GM12878 (cell line): ENCODE measurements at regions not wholly inside any gene's neighbourhood (a gene's known extent, or its start where the extent isn't known, plus 50 kb on each side); places are given as distances from the start of the nearest gene placed in this dataset.

Experiments used
- CHD1 ChIP-seq: IDR thresholded peaks from 2 replicates; pipeline ENCODE4 v1.6.1; 2012; ENCODE audit warnings: low read depth, low read length, improper control_type of control experiment
- CREB1 ChIP-seq: IDR thresholded peaks from 2 replicates; pipeline ENCODE4 v1.6.1; 2012; ENCODE audit warnings: low read depth, mild to moderate bottlenecking, inconsistent platforms
- EZH2 ChIP-seq: IDR thresholded peaks from 2 replicates; pipeline ENCODE4 v1.6.1; 2012; ENCODE audit warnings: low read depth, mild to moderate bottlenecking, control low read depth, inconsistent platforms, low read length, borderline replicate concordance; ENCODE audit not compliant: control insufficient read depth
- HDAC2 ChIP-seq: fragments of 200-600 bp; sonication (generic); IDR thresholded peaks from 2 replicates; pipeline ENCODE4 v1.6.1; 2017
- JUNB ChIP-seq: IDR thresholded peaks from 2 replicates; pipeline ENCODE4 v1.6.1; 2016; ENCODE audit warnings: antibody characterized with exemption, mild to moderate bottlenecking
- NR2F1 ChIP-seq: fragments of 450-650 bp; conservative IDR thresholded peaks from 2 replicates; pipeline ENCODE4 v1.6.1; 2017; ENCODE audit warnings: mild to moderate bottlenecking
- PAX8 ChIP-seq: fragments of 450-650 bp; IDR thresholded peaks from 2 replicates; pipeline ENCODE4 v1.6.1; 2017; ENCODE audit warnings: mild to moderate bottlenecking, moderate library complexity
- PBX3 ChIP-seq: IDR thresholded peaks from 2 replicates; pipeline ENCODE4 v1.6.1; 2011; ENCODE audit warnings: mild to moderate bottlenecking, low read depth, low read length, moderate library complexity; ENCODE audit not compliant: insufficient replicate concordance
- POLR2AphosphoS5 ChIP-seq: IDR thresholded peaks from 2 replicates; pipeline ENCODE4 v1.6.1; 2011; ENCODE audit warnings: mild to moderate bottlenecking, low read length, inconsistent platforms
- REST ChIP-seq: IDR thresholded peaks from 2 replicates; pipeline ENCODE4 v1.6.1; 2012; ENCODE audit warnings: mild to moderate bottlenecking, low read depth, low read length
- TF ChIP-seq, protein P1 (sequence below), 3 experiments: IDR thresholded peaks in 2 of 3; conservative IDR thresholded peaks in 1 of 3; 2 replicates each; pipeline ENCODE4 v1.5.1; 2011; ENCODE audit warnings: low read depth in 3 of 3, low read length in 3 of 3, mild to moderate bottlenecking in 3 of 3, control low read depth in 2 of 3, moderate library complexity in 2 of 3, inconsistent platforms in 1 of 3, mixed read lengths in 1 of 3; ENCODE audit not compliant: control insufficient read depth in 2 of 3, insufficient read depth in 1 of 3; ENCODE audit errors: extremely low read depth in 1 of 3

DNA sequence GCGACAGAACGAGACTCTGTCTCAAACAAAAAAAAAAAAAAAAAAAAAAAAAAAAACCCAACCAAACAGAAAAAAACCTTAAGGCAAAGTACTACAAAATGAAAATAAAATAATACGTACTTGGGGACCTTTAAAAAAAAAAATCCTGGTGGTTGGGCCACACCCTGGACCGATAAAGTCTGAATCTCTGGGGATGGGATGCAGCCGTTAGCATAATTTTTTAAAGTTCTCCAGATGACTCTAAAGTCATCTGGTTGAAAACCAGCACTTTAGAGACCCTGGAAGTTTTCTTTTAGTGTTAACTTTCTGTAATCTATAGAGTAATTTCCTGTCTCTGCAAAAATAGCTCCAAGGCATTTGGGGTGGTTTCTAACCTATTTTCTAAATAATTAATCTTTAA, 142.9 kb upstream of the SALL4 start:
- TF ChIP-seq JUNB: no peak
- no peak for TF ChIP-seq CREB1
- TF ChIP-seq EZH2: no peak
- no peak for TF ChIP-seq PAX8
- TF ChIP-seq, protein P1, sequence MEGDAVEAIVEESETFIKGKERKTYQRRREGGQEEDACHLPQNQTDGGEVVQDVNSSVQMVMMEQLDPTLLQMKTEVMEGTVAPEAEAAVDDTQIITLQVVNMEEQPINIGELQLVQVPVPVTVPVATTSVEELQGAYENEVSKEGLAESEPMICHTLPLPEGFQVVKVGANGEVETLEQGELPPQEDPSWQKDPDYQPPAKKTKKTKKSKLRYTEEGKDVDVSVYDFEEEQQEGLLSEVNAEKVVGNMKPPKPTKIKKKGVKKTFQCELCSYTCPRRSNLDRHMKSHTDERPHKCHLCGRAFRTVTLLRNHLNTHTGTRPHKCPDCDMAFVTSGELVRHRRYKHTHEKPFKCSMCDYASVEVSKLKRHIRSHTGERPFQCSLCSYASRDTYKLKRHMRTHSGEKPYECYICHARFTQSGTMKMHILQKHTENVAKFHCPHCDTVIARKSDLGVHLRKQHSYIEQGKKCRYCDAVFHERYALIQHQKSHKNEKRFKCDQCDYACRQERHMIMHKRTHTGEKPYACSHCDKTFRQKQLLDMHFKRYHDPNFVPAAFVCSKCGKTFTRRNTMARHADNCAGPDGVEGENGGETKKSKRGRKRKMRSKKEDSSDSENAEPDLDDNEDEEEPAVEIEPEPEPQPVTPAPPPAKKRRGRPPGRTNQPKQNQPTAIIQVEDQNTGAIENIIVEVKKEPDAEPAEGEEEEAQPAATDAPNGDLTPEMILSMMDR (IDR thresholded peaks at IDR 0.05 in 2 of 3, conservative IDR thresholded peaks at IDR 0.05 in 1 of 3; ENCODE audit: control insufficient read depth in 2 of 3, extremely low read depth in 1 of 3, insufficient read depth in 1 of 3, low read depth in 3 of 3, low read length in 3 of 3): no peak
- TF ChIP-seq REST: no peak
- no peak for TF ChIP-seq HDAC2
- no peak for TF ChIP-seq POLR2AphosphoS5
- TF ChIP-seq PBX3: no peak
- no peak for TF ChIP-seq NR2F1
- TF ChIP-seq CHD1: no peak
